HUES64 (cell line): ENCODE measurements at regions not wholly inside any gene's neighbourhood (a gene's known extent, or its start where the extent isn't known, plus 50 kb on each side); places are given as distances from the start of the nearest gene placed in this dataset.

Experiments used
- H3K27ac ChIP-seq: 2 replicates; pipeline ENCODE4 v1.7.0; 2013; ENCODE audit warnings: low read depth, low read length, inconsistent platforms
- H3K27me3 ChIP-seq: 2 replicates; pipeline ENCODE4 v1.6.1; 2013; ENCODE audit warnings: mild to moderate bottlenecking, low read length; ENCODE audit not compliant: insufficient read depth
- H3K36me3 ChIP-seq: 2 replicates; pipeline ENCODE4 v1.6.1; 2013; ENCODE audit warnings: mild to moderate bottlenecking, low read length; ENCODE audit not compliant: insufficient read depth
- H3K4me1 ChIP-seq: 2 replicates; pipeline ENCODE4 v1.6.1; 2013; ENCODE audit warnings: mild to moderate bottlenecking, low read length, moderate library complexity; ENCODE audit not compliant: insufficient read depth
- H3K4me3 ChIP-seq: 2 replicates; pipeline ENCODE4 v1.5.1; 2013; ENCODE audit warnings: mild to moderate bottlenecking, low read length, moderate library complexity
- H3K9ac ChIP-seq: 2 replicates; pipeline ENCODE4 v1.6.1; 2013; ENCODE audit warnings: mild to moderate bottlenecking, low read depth, low read length
- H3K9me3 ChIP-seq: 2 replicates; pipeline ENCODE4 v1.6.1; 2013; ENCODE audit warnings: low read depth, low read length; ENCODE audit not compliant: insufficient read depth
- WGBS: fragments of 150-250, 120-280 bp; methylation state at CpG from one replicate; pipeline ENCODE4 v1.1.7; 2013; ENCODE audit warnings: missing lambda C conversion rate; 5-methylcytosine and 5-hydroxymethylcytosine counted together

GRCh38 chrX:125089761-125090445 is 229.8 kb upstream of the TEX13C start:
- H3K36me3 ChIP-seq, result no peaks in the 10 kb centered on the region
- H3K27ac ChIP-seq, result no peak overlapping the region
- no peaks in the 10 kb centered on the region for H3K4me1 ChIP-seq
- H3K27me3 ChIP-seq, result no peaks in the 10 kb centered on the region
- WGBS, result 97% methylated on average over 7 of the region's 7 CpGs
- no peaks in the 10 kb centered on the region for H3K9me3 ChIP-seq
- H3K4me3 ChIP-seq, result no peak overlapping the region
- H3K9ac ChIP-seq, result no peak overlapping the region

DNA sequence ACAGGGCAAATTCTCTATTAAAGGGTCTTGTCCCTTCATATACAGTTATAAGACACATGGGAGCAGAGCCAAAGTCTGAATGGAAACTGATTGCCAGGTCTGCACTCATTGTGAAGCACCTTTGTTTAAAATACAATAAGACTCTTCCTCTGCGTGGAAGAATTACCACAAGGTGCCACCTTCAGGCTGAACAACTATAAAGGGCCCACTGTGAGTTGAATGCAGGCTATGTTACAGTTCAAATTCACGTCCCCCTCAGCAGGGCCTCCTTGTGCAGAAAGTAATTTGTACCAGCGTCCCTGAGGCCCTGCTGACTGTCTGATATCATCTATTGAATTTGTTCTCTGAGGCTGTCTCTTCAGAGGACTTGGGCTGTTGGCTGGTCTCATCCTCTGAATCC is 225.8 kb upstream of the TEX13C start:
- Histone ChIP-seq H3K36me3 (no peaks in the 10 kb centered on the region), H3K4me3 (no peak overlapping the region), H3K27ac (no peak overlapping the region), H3K9me3 (no peaks in the 10 kb centered on the region), H3K27me3 (no peaks in the 10 kb centered on the region), H3K4me1 (no peaks in the 10 kb centered on the region), H3K9ac (no peak overlapping the region)
- WGBS, result 71% methylated on average over 3 of the region's 3 CpGs

- no peaks in the 10 kb centered on the region for H3K27me3 ChIP-seq
- H3K9me3 ChIP-seq, result no peaks in the 10 kb centered on the region
- no peak overlapping the region for H3K4me3 ChIP-seq
- H3K27ac ChIP-seq, result no peak overlapping the region
- no peak overlapping the region for H3K9ac ChIP-seq
- no peaks in the 10 kb centered on the region for H3K4me1 ChIP-seq
- no peaks in the 10 kb centered on the region for H3K36me3 ChIP-seq
These were observed 224.8 kb upstream of the TEX13C start for GRCh38 chrX:125094901-125095300.

GRCh38 chrX:125096469-125096868 is 223.2 kb upstream of the TEX13C start:
- WGBS, result 100% methylated on average over 1 of the region's 2 CpGs
- Histone ChIP-seq H3K27me3 (no peaks in the 10 kb centered on the region), H3K9me3 (no peaks in the 10 kb centered on the region), H3K9ac (no peak overlapping the region), H3K4me1 (no peaks in the 10 kb centered on the region), H3K27ac (no peak overlapping the region), H3K36me3 (no peaks in the 10 kb centered on the region), H3K4me3 (no peak overlapping the region)

DNA sequence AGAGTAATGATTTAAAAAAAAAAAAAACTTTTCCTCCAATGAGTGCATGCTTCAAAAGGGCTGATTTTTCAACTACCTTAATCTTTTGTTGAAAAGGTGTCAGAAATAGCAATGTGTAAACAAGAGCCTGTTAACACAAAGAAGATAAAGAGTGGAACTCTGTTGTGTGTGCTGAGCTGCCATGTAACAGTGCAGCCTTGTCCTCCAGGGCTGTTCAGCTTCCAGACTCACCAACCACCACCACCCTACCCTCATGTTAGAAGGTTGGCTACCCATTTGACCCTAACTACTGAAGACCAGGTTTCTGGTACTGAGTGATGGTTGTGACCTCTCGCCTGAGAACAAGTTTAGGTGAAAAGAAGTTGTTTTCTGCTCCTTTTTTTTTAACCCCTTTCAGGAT is 222.8 kb upstream of the TEX13C start:
- H3K4me1 ChIP-seq, result no peaks in the 10 kb centered on the region
- no peaks in the 10 kb centered on the region for H3K27me3 ChIP-seq
- no CpG with 5 or more reads among the region's 1 CpG for WGBS

GRCh38 chrX:125101971-125102755 is 217.5 kb upstream of the TEX13C start:
- H3K27me3 ChIP-seq, result no peaks in the 10 kb centered on the region
- H3K9ac ChIP-seq, result no peak overlapping the region
- no peaks in the 10 kb centered on the region for H3K9me3 ChIP-seq
- no peak overlapping the region for H3K4me3 ChIP-seq
- H3K36me3 ChIP-seq, result no peaks in the 10 kb centered on the region
- H3K27ac ChIP-seq, result no peak overlapping the region
- WGBS, result 100% methylated on average over 1 of the region's 1 CpG
- no peaks in the 10 kb centered on the region for H3K4me1 ChIP-seq

More for the DNA sequence above, 222.8 kb upstream of the TEX13C start:
- no peak overlapping the region for H3K27ac ChIP-seq
- no peak overlapping the region for H3K4me3 ChIP-seq
- no peak overlapping the region for H3K9ac ChIP-seq
- no peaks in the 10 kb centered on the region for H3K9me3 ChIP-seq
- no peaks in the 10 kb centered on the region for H3K36me3 ChIP-seq

GRCh38 chrX:125103693-125104092 is 216.0 kb upstream of the TEX13C start:
- no peak overlapping the region for H3K4me3 ChIP-seq
- H3K4me1 ChIP-seq, result no peaks in the 10 kb centered on the region
- WGBS, result 97% methylated on average over 9 of the region's 11 CpGs
- no peaks in the 10 kb centered on the region for H3K9me3 ChIP-seq
- no peak overlapping the region for H3K9ac ChIP-seq
- no peak overlapping the region for H3K27ac ChIP-seq
- H3K36me3 ChIP-seq, result no peaks in the 10 kb centered on the region
- no peaks in the 10 kb centered on the region for H3K27me3 ChIP-seq

DNA sequence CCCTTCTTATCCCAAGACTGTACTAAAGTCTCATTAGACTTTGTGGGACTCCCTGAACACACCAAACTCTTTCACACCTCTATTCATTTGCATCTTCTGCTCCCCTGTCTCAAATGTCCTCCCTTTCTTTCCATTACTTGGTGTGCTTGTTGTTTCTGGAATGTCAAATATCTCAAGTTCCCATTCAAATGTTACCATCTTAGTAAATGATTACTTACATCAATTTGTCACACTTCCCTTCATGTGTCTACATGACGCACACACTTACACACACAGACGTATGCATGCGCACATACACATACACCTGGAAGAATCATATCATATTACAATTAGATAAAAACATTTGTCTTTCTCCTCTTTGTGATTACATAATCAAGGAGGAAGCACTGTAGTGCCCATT is 210.8 kb upstream of the TEX13C start:
- H3K36me3 ChIP-seq, result no peaks in the 10 kb centered on the region
- H3K4me1 ChIP-seq, result no peaks in the 10 kb centered on the region
- H3K27me3 ChIP-seq, result no peaks in the 10 kb centered on the region
- H3K4me3 ChIP-seq, result no peak overlapping the region
- no peaks in the 10 kb centered on the region for H3K9me3 ChIP-seq
- no peak overlapping the region for H3K27ac ChIP-seq
- H3K9ac ChIP-seq, result no peak overlapping the region
- 97% methylated on average over 3 of the region's 3 CpGs for WGBS

DNA sequence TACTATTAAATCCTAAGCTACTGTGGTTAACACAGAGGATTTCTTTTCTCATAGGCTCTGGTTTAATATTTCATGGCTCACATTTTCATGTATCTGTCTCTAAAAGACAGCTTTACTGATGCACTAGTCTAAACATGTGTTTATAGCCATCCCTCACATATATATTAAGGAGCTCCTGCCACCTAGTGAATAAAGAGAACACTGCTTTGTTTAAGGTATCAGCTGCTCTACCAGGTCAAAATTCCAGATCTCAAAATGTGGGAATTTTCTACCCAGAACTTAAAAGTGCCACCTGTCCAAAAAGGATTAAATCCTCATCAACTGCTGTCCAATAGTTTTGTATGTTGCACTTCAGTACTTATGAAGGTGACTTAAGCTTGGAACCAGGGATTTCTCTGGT is 188.5 kb upstream of the TEX13C start:
- Histone ChIP-seq H3K9ac (no peak overlapping the region), H3K4me1 (no peaks in the 10 kb centered on the region)

GRCh38 chrX:125132274-125132673 is 187.4 kb upstream of the TEX13C start:
- no peaks in the 10 kb centered on the region for H3K27me3 ChIP-seq
- H3K4me1 ChIP-seq, result no peaks in the 10 kb centered on the region
- H3K9ac ChIP-seq, result no peak overlapping the region
- H3K27ac ChIP-seq, result no peak overlapping the region
- no peaks in the 10 kb centered on the region for H3K9me3 ChIP-seq
- H3K36me3 ChIP-seq, result no peaks in the 10 kb centered on the region
- no peak overlapping the region for H3K4me3 ChIP-seq
- no CpG with 5 or more reads among the region's 2 CpGs for WGBS

More for the DNA sequence above, 188.5 kb upstream of the TEX13C start:
- H3K4me3 ChIP-seq, result no peak overlapping the region
- no peaks in the 10 kb centered on the region for H3K36me3 ChIP-seq
- H3K27me3 ChIP-seq, result no peaks in the 10 kb centered on the region
- H3K9me3 ChIP-seq, result no peaks in the 10 kb centered on the region
- H3K27ac ChIP-seq, result no peak overlapping the region

DNA sequence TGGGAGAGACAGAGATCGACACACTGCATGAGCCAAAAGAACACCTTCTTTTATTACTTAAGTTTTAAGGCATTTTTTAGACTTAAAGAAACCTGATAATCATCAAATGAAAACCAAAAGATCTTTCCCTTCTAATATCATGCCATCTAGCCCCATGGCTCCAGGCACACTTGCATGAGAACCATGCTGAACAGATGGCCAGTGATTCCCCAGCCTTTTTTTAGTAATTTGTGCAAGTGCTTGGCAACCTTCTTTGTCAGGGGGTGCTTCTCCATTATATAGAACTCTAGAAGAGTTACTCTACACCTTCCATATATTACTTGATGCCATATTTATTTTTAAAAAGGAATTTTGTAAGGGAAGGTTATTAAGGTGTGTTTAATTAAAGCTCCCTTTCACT is 182.2 kb upstream of the TEX13C start:
- Histone ChIP-seq H3K4me3 (no peak overlapping the region), H3K4me1 (no peaks in the 10 kb centered on the region), H3K27ac (no peak overlapping the region), H3K9me3 (no peaks in the 10 kb centered on the region), H3K27me3 (no peaks in the 10 kb centered on the region), H3K9ac (no peak overlapping the region), H3K36me3 (no peaks in the 10 kb centered on the region)
- no CpG with 5 or more reads among the region's 1 CpG for WGBS
